ENCODE measurements at regions not wholly inside any gene's neighbourhood (a gene's known extent, or its start where the extent isn't known, plus 50 kb on each side); places are given as distances from the start of the nearest gene placed in this dataset.
"Not testable (repeated sequence)": the region's sequence is repeated elsewhere in the genome, so short reads cannot be mapped to it uniquely, and the experiment has no call there.

- DNase-seq (ENCODE audit: low read depth in 4 of 4, low spot score in 2 of 4) = no peak
These were observed 140.4 kb upstream of the CENPW start for GRCh38 chr6:126199466-126199865.

- DNase-seq (ENCODE audit: low read depth in 4 of 4, low spot score in 2 of 4) = no peak
These were observed 137.2 kb upstream of the CENPW start for GRCh38 chr6:126202707-126203106.

GRCh38 chr6:126204126-126204525 lies 135.8 kb upstream of the CENPW start:
- no peak for DNase-seq (ENCODE audit: low read depth in 4 of 4, low spot score in 2 of 4)

- no peak for DNase-seq (ENCODE audit: low read depth in 4 of 4, low spot score in 2 of 4)
These were observed 135.3 kb upstream of the CENPW start for GRCh38 chr6:126204598-126204997.

GRCh38 chr6:126206504-126207246 lies 133.2 kb upstream of the CENPW start:
- DNase-seq (ENCODE audit: low read depth in 4 of 4, low spot score in 2 of 4) = no peak

GRCh38 chr6:126210398-126211075 lies 129.4 kb upstream of the CENPW start:
- DNase-seq (ENCODE audit: low read depth in 4 of 4, low spot score in 2 of 4) = no peak

GRCh38 chr6:126217497-126217896 lies 122.4 kb upstream of the CENPW start:
- DNase-seq (ENCODE audit: low read depth in 4 of 4, low spot score in 2 of 4) = no peak

GRCh38 chr6:126220901-126221300 lies 119.0 kb upstream of the CENPW start:
- not testable (repeated sequence) for DNase-seq (ENCODE audit: low read depth in 4 of 4, low spot score in 2 of 4)

- peak in 3 of 4 donors; percentile 62 to 80 (median 69) for DNase-seq (ENCODE audit: low read depth in 4 of 4, low spot score in 2 of 4)
These were observed 111.8 kb upstream of the CENPW start for GRCh38 chr6:126227833-126228702.

GRCh38 chr6:126232671-126233070 lies 107.2 kb upstream of the CENPW start:
- DNase-seq (ENCODE audit: low read depth in 4 of 4, low spot score in 2 of 4) = no peak

- DNase-seq (ENCODE audit: low read depth in 4 of 4, low spot score in 2 of 4) = no peak
These were observed 106.7 kb upstream of the CENPW start for GRCh38 chr6:126233192-126233591.

GRCh38 chr6:126235363-126235762 lies 104.6 kb upstream of the CENPW start:
- DNase-seq (ENCODE audit: low read depth in 4 of 4, low spot score in 2 of 4) = no peak

- DNase-seq (ENCODE audit: low read depth in 4 of 4, low spot score in 2 of 4) = no peak
These were observed 94.8 kb upstream of the CENPW start for GRCh38 chr6:126245077-126245476.

GRCh38 chr6:126252154-126252553 lies 87.8 kb upstream of the CENPW start:
- DNase-seq (ENCODE audit: low read depth in 4 of 4, low spot score in 2 of 4) = no peak

GRCh38 chr6:126253431-126253830 lies 86.5 kb upstream of the CENPW start:
- no peak for DNase-seq (ENCODE audit: low read depth in 4 of 4, low spot score in 2 of 4)

GRCh38 chr6:126258150-126258549 lies 81.8 kb upstream of the CENPW start:
- no peak for DNase-seq (ENCODE audit: low read depth in 4 of 4, low spot score in 2 of 4)

- no peak for DNase-seq (ENCODE audit: low read depth in 4 of 4, low spot score in 2 of 4)
These were observed 78.0 kb upstream of the CENPW start for GRCh38 chr6:126261792-126262421.

- no peak for DNase-seq (ENCODE audit: low read depth in 4 of 4, low spot score in 2 of 4)
These were observed 75.7 kb upstream of the CENPW start for GRCh38 chr6:126264265-126264664.

- no peak for DNase-seq (ENCODE audit: low read depth in 4 of 4, low spot score in 2 of 4)
These were observed 73.3 kb upstream of the CENPW start for GRCh38 chr6:126266664-126267063.

- no peak for DNase-seq (ENCODE audit: low read depth in 4 of 4, low spot score in 2 of 4)
These were observed 72.3 kb upstream of the CENPW start for GRCh38 chr6:126267626-126268025.

GRCh38 chr6:126268092-126268491 lies 71.8 kb upstream of the CENPW start:
- DNase-seq (ENCODE audit: low read depth in 4 of 4, low spot score in 2 of 4) = no peak

All from left renal cortex interstitium (tissue), 4 donors.